Nephron progenitor cell (in vitro differentiated cells): ENCODE measurements at regions not wholly inside any gene's neighbourhood (a gene's known extent, or its start where the extent isn't known, plus 50 kb on each side); places are given as distances from the start of the nearest gene placed in this dataset.

Experiments used
- DNase-seq: peaks from one replicate; pipeline ENCODE4 v3.0.0; 2021
- H3K27ac Mint-ChIP-seq: 2 replicates; pipeline ENCODE4 v1.8.0; 2021; ENCODE audit warnings: mild to moderate bottlenecking, moderate library complexity, mixed read lengths
- H3K27me3 Mint-ChIP-seq: 2 replicates; pipeline ENCODE4 v1.8.0; 2021; ENCODE audit warnings: mild to moderate bottlenecking, low read depth, mixed read lengths; ENCODE audit not compliant: poor library complexity
- H3K36me3 Mint-ChIP-seq: 2 replicates; pipeline ENCODE4 v1.8.0; 2021; ENCODE audit warnings: low read depth, mixed read lengths
- H3K4me1 Mint-ChIP-seq: 2 replicates; pipeline ENCODE4 v1.8.0; 2021; ENCODE audit warnings: mixed read lengths
- H3K4me3 Mint-ChIP-seq: 2 replicates; pipeline ENCODE4 v1.8.0; 2021; ENCODE audit warnings: mild to moderate bottlenecking, moderate library complexity, mixed read lengths
- H3K9me3 Mint-ChIP-seq: 2 replicates; pipeline ENCODE4 v1.8.0; 2021; ENCODE audit warnings: mild to moderate bottlenecking, moderate library complexity, mixed read lengths
- TF ChIP-seq, protein P1 (sequence below): fragments of 200-600 bp; sonication (generic); IDR thresholded peaks from 2 replicates; pipeline ENCODE4 v1.5.0; 2021; ENCODE audit warnings: antibody characterized with exemption

DNA sequence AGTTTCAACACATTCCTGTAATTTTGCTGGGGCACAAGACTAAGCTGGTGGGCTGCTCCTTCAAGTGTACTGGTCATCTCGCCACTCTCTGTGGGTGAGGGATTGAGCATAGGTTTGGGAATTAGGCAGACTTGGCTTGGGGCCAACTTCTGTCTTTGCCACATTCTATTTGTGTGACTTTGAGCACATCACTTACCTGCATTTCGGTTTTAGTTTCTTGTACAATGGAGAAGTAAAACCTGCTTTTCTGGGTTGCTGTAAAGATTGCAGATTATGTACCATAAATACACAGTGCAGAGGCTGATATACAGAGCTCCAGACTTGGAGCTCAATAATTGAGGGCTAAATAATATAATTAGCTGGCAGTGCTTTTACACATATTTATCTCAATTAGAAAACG is 162.1 kb downstream of the C3orf38 start:
- Mint-ChIP-seq H3K36me3 (no peaks in the 10 kb centered on the region), H3K27me3 (no peaks in the 10 kb centered on the region), H3K4me3 (no peak overlapping the region), H3K9me3 (no peaks in the 10 kb centered on the region), H3K4me1 (peaks cover 13% of the 10 kb centered on the region), H3K27ac (no peak overlapping the region)
- DNase-seq: no peak
- TF ChIP-seq, protein P1, sequence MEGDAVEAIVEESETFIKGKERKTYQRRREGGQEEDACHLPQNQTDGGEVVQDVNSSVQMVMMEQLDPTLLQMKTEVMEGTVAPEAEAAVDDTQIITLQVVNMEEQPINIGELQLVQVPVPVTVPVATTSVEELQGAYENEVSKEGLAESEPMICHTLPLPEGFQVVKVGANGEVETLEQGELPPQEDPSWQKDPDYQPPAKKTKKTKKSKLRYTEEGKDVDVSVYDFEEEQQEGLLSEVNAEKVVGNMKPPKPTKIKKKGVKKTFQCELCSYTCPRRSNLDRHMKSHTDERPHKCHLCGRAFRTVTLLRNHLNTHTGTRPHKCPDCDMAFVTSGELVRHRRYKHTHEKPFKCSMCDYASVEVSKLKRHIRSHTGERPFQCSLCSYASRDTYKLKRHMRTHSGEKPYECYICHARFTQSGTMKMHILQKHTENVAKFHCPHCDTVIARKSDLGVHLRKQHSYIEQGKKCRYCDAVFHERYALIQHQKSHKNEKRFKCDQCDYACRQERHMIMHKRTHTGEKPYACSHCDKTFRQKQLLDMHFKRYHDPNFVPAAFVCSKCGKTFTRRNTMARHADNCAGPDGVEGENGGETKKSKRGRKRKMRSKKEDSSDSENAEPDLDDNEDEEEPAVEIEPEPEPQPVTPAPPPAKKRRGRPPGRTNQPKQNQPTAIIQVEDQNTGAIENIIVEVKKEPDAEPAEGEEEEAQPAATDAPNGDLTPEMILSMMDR: no peak

GRCh38 chr3:88312256-88312655 is 162.5 kb downstream of the C3orf38 start:
- H3K4me1 Mint-ChIP-seq: peaks cover 13% of the 10 kb centered on the region
- TF ChIP-seq, protein P1: no peak

GRCh38 chr3:88318067-88318466 is 168.3 kb downstream of the C3orf38 start:
- peaks cover 15% of the 10 kb centered on the region for H3K4me1 Mint-ChIP-seq
- TF ChIP-seq, protein P1: no peak
- H3K4me3 Mint-ChIP-seq: no peak overlapping the region
- DNase-seq: no peak
- no peaks in the 10 kb centered on the region for H3K36me3 Mint-ChIP-seq
- H3K27me3 Mint-ChIP-seq: no peaks in the 10 kb centered on the region
- H3K9me3 Mint-ChIP-seq: no peaks in the 10 kb centered on the region
- H3K27ac Mint-ChIP-seq: no peak overlapping the region

More at GRCh38 chr3:88312256-88312655, 162.5 kb downstream of the C3orf38 start:
- no peak for DNase-seq
- Mint-ChIP-seq H3K9me3 (no peaks in the 10 kb centered on the region), H3K4me3 (no peak overlapping the region), H3K27ac (no peak overlapping the region), H3K27me3 (no peaks in the 10 kb centered on the region), H3K36me3 (no peaks in the 10 kb centered on the region)

- TF ChIP-seq, protein P1: no peak
- peak overlapping the region; percentile 70 for H3K27ac Mint-ChIP-seq
- no peak for DNase-seq
- no peaks in the 10 kb centered on the region for H3K27me3 Mint-ChIP-seq
- peaks cover 23% of the 10 kb centered on the region for H3K4me1 Mint-ChIP-seq
- peaks cover 7% of the 10 kb centered on the region for H3K9me3 Mint-ChIP-seq
- H3K4me3 Mint-ChIP-seq: no peak overlapping the region
- no peaks in the 10 kb centered on the region for H3K36me3 Mint-ChIP-seq
Measured at GRCh38 chr3:88321363-88322050, 171.7 kb downstream of the C3orf38 start.

DNA sequence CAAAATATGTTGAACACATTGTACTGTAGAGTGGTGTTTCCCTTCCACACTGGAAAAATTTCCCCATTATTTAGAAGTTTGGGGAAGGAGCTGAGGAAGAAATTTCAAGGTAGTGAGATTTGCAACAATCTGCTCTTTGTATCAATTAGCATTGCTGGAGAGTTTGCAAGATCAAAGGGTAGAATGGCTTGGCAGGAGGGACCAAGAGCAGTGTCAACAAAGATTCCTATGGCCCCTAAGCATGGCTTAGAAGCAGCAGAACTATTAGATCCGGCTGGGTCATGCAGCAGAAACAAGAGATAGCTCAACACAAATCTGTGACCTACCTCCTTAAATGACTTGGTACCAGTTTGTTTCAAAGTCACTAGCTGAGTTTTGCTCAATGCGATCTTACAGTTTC is 175.0 kb downstream of the C3orf38 start:
- DNase-seq: no peak
- no peak overlapping the region for H3K27ac Mint-ChIP-seq
- no peaks in the 10 kb centered on the region for H3K27me3 Mint-ChIP-seq
- peaks cover 7% of the 10 kb centered on the region for H3K9me3 Mint-ChIP-seq
- H3K4me1 Mint-ChIP-seq: peaks cover 20% of the 10 kb centered on the region
- H3K4me3 Mint-ChIP-seq: no peak overlapping the region
- TF ChIP-seq, protein P1: no peak
- H3K36me3 Mint-ChIP-seq: no peaks in the 10 kb centered on the region
